Fibroblast of gingiva (primary cell): ENCODE measurements at regions not wholly inside any gene's neighbourhood (a gene's known extent, or its start where the extent isn't known, plus 50 kb on each side); places are given as distances from the start of the nearest gene placed in this dataset.
A peak's percentile ranks its signal among the peaks of the same experiment; 100 is the strongest.
"Not testable (repeated sequence)": the region's sequence is repeated elsewhere in the genome, so short reads cannot be mapped to it uniquely, and the experiment has no call there.

Source experiments
- DNase-seq: peaks from one replicate; pipeline ENCODE4 v3.0.0-alpha.2; 2011; ENCODE audit warnings: low read depth

- DNase-seq = peak; percentile 82
Observed at GRCh38 chr16:87132361-87133014, 184.7 kb downstream of the C16orf95 start.

- DNase-seq = no peak
Observed at GRCh38 chr16:87133112-87133850, 183.9 kb downstream of the C16orf95 start.

DNA sequence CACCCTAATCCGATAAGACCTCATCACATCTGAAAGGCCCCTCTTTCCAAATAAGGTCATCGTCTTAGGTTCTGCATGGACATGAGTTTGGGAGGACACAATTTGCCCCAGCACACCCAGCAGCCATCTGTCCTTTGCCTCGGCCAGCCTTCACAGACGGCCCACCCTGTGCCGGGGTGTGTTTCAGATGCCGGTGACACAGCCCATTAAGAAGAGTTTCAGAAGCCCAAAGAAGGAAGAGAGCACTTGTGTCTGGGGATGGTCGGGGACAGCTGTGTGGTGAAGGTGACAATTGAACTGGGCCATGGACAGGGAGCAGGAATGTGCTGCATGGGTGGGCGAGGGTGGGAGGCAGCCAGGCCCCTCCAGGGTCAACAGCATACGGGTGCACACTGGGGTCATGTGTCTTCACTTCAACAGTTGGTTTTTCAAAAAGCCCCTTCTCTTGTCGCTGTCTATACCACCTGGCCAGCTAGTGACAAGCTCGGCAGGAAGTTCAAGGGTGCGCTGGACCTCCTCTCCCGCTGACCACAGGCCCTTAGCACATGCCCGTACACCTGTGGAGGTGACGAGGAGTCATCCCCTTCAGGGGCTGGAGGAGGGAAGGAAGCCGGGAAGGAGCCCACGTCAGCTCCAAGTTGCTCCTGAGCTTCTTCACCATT lies 183.1 kb downstream of the C16orf95 start:
- DNase-seq = no peak

DNA sequence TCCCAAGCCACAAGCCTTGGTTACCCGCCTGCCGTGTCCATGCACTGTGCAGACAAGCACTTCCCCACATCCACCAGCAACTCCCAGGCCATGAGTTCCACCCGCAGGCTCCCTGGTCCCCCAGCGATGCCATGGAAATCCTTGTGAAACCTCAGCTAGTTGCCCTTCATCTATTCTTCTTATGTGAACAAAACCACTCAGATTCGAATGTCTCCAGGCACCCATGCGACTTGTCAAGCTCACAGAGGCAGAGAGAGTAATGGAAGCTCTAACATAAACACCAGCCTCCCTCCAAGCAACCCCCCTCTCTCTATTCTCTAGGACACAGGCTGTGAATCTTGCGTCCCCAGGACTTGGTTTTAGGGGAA lies 182.6 kb downstream of the C16orf95 start:
- DNase-seq = no peak

DNA sequence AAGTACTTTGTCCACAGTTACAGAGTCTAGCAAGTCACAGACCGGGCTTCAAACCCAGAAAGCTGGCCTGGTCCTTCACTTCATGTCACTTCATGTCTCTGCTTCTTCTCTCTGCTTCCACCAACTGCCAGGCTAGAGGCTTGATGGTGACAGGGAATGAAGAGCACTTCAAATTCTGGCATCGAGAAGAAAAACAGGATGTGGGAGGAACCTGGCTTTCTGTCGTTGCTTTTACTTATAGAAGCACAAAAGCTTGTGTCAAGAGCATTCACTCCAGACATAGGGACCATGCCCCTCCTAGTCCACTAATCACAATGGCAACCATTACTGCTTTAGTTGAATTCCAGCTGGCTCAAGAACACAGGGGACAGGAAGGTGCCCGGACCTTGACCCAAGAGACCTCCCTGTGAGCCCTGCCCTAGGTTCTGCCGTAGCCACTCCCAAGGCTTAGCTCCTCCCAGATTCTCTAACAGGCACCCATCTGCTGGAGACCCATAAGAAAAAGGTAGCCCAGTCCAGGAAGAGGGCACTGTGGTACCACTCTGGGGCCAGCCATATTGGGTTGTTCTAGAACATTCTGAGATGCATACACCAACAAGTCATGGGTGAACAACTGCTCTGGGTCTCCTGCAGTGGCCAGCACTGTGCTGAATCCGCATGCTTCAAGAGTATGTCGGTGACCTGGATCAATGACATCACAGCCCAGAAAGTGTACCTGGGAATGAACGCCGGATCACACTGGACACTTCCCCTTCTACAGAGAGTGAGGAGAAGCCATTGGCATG lies 181.8 kb downstream of the C16orf95 start:
- no peak for DNase-seq

DNA sequence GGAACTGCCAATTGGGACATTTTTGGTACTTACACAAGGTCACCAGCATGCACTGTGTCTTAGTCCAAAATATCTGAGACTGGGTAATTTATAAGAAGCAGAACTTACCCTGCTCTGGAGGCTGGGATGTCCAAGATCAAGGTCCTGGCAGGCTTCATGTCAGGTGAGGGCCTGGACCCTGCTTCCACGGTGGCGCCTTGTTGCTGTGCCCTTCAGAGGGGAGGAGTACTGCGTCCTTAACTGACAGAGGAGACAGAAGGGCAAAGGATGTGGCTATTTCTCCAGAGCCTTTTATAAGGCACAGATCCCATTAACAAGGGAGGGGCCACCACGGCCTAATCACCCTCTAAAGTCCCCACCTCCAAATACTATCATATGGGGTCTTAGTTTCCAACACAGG lies 178.9 kb downstream of the C16orf95 start:
- no peak for DNase-seq

DNA sequence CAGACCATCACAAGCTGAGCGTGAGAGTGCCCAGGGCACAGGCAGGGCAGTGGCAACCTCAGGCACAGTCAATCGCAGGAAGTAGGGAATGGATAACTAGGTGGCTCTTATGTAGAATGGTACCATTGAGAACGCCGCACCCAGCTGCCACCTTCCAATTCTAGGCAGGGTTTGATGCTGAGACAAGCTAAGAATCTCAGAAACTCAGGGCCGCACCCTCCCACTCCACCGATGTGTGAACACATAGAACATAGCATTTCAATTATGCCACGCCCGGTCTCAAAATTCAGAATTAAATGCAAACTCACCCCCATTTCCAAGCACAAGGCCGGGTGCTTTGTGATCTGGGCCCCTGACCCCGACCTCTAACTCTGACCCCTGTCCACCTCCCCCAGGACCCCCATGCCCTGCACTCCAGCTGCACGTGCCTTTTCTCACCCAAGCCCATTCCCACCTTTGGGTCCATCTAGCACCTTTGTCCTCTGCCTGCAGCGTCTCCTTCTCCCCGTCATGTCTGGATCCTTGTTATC lies 178.4 kb downstream of the C16orf95 start:
- DNase-seq = no peak

DNA sequence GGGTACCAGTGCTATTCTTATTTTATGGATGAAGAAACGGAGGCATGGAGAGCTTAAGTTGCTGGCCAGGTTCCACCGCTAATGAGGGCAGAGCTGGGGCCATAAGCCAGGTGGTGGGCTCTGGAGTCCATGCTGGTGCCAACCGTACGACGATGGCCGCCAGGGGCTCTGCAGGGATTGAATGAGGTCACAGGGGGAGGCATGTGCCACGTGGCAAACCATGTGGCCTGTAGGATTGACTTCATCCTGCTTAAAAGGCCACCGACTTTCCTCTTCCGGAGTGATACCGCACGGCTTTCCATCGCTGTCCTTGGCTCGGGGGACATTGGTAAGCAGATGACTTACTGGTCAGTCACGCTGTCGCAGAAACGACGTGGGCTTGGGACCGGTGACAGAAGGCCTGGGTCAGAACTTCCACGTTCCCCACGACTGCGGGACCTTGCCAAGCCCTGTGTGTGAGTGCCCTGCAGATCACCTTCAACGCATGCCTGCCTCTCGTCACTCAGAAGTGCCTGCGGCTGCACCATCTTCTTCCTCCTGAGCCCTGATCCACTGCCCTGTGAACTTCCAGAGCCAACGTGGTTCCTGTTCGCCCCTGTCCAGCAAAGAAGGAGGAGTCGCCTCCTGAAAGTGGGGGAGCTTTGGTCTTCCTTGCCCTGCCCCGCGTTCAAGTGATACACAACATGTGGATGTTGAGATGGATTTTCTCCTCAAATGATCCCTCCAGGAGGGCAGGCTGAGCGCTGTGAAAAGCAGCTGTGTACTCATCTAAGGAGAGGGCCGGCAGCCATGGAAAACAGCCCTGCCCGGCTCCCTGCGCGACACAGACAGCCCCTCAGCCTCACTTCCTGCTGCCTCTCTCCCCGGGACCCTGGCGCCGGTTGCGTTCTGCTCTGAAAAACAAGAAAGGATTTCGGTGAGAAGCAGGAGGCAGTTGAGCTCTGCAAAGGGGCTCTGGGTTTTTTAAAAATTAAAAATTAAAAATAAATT lies 176.7 kb downstream of the C16orf95 start:
- no peak for DNase-seq

GRCh38 chr16:87141402-87141801 lies 175.8 kb downstream of the C16orf95 start:
- no peak for DNase-seq

GRCh38 chr16:87143661-87144121 lies 173.5 kb downstream of the C16orf95 start:
- no peak for DNase-seq

DNA sequence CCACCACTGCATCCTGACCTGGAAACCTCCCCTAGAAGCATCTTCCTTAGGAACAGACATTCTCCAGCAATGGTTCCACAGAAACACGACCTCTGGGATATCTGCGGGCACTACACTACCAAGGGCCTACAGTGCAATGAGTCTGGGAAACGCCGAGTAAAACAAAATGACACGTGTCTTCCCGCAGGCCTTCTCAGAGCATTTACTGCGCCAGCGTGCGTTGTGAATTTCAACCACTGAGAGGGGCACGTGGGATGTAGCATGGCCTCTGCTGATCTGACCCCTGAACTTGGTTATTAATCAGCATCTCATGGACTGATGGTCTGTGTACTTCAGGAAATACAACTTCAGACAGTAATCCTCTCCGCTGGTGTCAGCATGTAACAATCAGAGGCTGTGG lies 173.0 kb downstream of the C16orf95 start:
- no peak for DNase-seq

GRCh38 chr16:87145181-87146176 lies 171.7 kb downstream of the C16orf95 start:
- DNase-seq = peak; percentile 41

DNA sequence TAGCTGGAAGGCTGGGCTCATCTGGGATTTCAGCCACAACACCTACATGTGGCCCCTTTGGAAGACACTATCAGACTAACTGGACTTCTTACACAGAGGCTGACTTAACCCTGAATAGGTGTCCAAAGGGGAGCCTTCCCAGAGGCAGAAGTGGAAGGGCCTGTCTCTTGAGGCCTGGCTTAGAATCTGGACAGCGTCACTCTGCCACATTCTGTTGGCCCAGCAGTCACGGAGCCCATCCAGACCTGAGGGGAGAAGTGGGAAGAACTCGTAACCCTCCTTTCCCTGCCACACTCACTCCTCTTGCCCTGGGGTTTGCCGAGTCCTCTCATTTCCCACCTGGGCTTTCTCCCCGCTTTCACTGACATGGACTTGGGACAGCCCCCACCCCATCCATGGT lies 170.5 kb downstream of the C16orf95 start:
- DNase-seq = no peak

DNA sequence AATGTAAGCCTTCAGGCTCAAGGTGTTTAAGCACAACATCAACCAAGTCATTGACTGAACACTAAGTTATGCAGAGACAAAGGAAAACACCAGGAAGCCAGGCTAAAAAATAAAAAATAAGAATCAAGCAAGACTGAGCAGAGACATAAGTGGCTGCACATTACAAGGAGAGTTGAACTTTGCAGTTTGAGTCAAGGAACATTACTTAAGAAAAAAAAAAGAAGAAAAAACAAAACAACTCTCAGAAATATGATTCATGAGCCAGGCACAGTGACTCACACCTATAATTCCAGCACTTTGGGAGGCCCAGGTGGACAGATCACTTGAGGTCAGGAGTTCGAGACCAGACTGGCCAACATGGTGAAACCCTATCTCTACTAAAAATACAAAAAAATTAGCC lies 168.1 kb downstream of the C16orf95 start:
- DNase-seq = no peak

DNA sequence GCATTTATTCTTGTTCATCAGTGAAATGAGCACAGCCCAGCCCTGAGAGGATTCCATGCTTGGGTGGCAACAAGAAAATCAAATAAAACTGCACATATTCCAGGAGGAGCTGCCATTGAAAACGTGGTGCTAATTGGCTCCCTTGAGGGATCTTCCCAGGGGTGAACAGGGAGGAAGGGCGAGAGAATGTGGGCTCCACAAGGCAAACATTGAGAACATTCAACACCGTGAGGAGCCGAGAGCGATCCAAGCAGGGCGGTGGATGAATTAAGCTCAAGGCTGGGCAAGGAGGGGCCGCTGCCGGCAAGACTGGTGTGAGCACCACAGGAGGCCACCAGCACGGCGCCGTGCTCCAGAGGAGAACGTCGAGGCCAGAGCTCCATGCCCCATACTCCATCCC lies 166.9 kb downstream of the C16orf95 start:
- DNase-seq = no peak

DNA sequence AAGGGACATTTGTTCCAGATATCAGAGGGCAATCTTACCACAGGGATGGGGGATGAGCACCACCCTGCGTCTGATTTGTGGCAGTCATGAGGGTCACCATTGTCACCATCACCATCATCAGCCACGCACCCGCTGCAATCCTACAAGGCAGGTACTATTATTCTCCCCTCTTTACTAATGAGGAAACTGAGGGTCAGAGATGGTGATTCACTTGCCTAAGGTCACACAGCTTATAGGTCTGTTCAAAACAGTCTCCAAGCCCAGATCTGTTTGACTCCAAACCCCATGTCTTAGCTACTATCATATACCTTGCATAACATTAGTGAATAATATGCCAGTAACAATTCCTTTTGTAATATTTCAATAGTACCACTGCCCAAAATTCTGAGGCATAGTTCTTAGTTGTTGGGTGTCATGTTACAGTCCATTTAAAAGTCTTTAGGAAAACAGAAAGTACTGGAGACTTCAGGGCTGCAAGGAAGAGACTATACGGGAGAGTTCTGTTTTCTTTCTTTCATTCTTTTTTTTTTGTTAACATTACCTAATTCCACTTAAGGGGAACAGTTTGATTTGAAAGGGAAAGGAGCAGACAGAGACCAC lies 166.4 kb downstream of the C16orf95 start:
- no peak for DNase-seq

- no peak for DNase-seq
Observed at GRCh38 chr16:87152221-87152755, 164.9 kb downstream of the C16orf95 start.

DNA sequence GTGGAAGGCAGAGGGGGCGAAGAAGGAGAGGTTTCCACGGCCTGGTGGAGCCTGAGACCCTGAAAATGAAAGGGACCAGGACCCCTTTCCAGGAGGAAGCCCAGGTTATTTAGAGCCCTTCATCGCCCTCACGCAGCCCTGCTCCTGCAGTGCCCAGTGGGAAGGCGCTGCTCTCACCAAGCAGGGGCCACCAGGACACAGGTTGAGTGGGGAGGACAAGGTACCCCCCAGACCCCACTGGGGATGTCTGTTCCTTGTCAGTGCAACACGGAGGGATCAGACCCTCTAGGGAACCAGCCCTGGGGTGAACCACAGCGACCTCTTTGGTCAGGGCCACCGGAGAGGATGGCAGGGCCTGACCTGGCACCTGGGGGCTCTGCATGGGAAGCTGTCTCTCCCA lies 163.9 kb downstream of the C16orf95 start:
- no peak for DNase-seq

- not testable (repeated sequence) for DNase-seq
Observed at GRCh38 chr16:87155315-87155714, 161.9 kb downstream of the C16orf95 start.
